Osteoblast (primary cell): ENCODE measurements at regions not wholly inside any gene's neighbourhood (a gene's known extent, or its start where the extent isn't known, plus 50 kb on each side); places are given as distances from the start of the nearest gene placed in this dataset.

Source experiments
- DNase-seq: peaks from one replicate; pipeline ENCODE4 v3.0.0; 2011; ENCODE audit warnings: low spot score, mixed read lengths; ENCODE audit not compliant: insufficient read length; ENCODE audit errors: missing footprints
- H2AFZ ChIP-seq: 2 replicates; pipeline ENCODE4 v1.6.0; 2011; ENCODE audit warnings: mild to moderate bottlenecking, low read length
- H3K27ac ChIP-seq: 2 replicates; pipeline ENCODE4 v1.5.1; 2011; ENCODE audit warnings: mild to moderate bottlenecking, low read depth, low read length, moderate library complexity
- H3K27me3 ChIP-seq: 2 replicates; pipeline ENCODE4 v1.6.0; 2012; ENCODE audit warnings: mild to moderate bottlenecking, control low read depth, inconsistent platforms, low read length, moderate library complexity; ENCODE audit not compliant: insufficient read depth
- H3K36me3 ChIP-seq: 2 replicates; pipeline ENCODE4 v1.5.1; 2011; ENCODE audit warnings: mild to moderate bottlenecking, low read length, control low read depth, moderate library complexity; ENCODE audit not compliant: insufficient read depth
- H3K4me1 ChIP-seq: 2 replicates; pipeline ENCODE4 v1.5.1; 2011; ENCODE audit warnings: mild to moderate bottlenecking, low read length, control low read depth, moderate library complexity; ENCODE audit not compliant: insufficient read depth
- H3K4me2 ChIP-seq: 2 replicates; pipeline ENCODE4 v1.6.0; 2011; ENCODE audit warnings: mild to moderate bottlenecking, low read length; ENCODE audit not compliant: insufficient read depth
- H3K4me3 ChIP-seq: fragments of 200-600 bp; sonication (generic); 3 replicates; pipeline ENCODE4 v1.5.1; 2012; ENCODE audit warnings: mild to moderate bottlenecking, low read length, inconsistent platforms; ENCODE audit not compliant: insufficient read depth
- H3K79me2 ChIP-seq: 2 replicates; pipeline ENCODE4 v1.6.0; 2012; ENCODE audit warnings: mild to moderate bottlenecking, low read length, control low read depth, inconsistent platforms; ENCODE audit not compliant: insufficient read depth
- H3K9me3 ChIP-seq: 2 replicates; pipeline ENCODE4 v1.5.1; 2011; ENCODE audit warnings: low read depth, low read length, control low read depth
- H4K20me1 ChIP-seq: 2 replicates; pipeline ENCODE4 v1.6.0; 2012; ENCODE audit warnings: mild to moderate bottlenecking, low read length, control low read depth; ENCODE audit not compliant: insufficient read depth
- TF ChIP-seq, protein P1 (sequence below): IDR thresholded peaks from 2 replicates; pipeline ENCODE4 v1.5.1; 2011; ENCODE audit warnings: mild to moderate bottlenecking, low read depth, low read length, moderate library complexity; ENCODE audit errors: extremely low read depth

DNA sequence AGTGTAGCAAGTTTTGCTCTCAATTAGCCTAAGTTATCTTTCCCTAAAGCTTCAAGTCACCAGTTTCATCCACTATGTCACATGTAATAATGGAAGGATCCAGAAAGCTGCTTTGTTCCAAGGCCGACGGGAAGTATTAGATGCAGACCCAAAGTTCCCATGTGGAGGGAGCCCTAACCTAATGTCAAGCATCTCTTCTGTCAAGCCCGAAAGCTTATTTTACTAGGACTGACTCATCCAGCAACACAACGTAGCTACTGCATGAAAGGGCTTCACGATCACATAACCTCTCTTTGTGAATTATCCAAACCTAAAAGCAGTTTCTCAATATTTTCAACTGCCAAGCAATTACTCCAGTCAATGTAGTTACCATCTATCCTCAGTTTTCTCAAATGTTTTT lies 133.4 kb downstream of the SLC6A15 start:
- H3K79me2 ChIP-seq, result no peaks in the 10 kb centered on the region
- no peak overlapping the region for H3K27ac ChIP-seq
- no peak overlapping the region for H3K4me2 ChIP-seq
- H2AFZ ChIP-seq, result no peak overlapping the region
- no peaks in the 10 kb centered on the region for H3K27me3 ChIP-seq
- no peak overlapping the region for H3K4me3 ChIP-seq
- no peaks in the 10 kb centered on the region for H3K36me3 ChIP-seq
- TF ChIP-seq, protein P1, sequence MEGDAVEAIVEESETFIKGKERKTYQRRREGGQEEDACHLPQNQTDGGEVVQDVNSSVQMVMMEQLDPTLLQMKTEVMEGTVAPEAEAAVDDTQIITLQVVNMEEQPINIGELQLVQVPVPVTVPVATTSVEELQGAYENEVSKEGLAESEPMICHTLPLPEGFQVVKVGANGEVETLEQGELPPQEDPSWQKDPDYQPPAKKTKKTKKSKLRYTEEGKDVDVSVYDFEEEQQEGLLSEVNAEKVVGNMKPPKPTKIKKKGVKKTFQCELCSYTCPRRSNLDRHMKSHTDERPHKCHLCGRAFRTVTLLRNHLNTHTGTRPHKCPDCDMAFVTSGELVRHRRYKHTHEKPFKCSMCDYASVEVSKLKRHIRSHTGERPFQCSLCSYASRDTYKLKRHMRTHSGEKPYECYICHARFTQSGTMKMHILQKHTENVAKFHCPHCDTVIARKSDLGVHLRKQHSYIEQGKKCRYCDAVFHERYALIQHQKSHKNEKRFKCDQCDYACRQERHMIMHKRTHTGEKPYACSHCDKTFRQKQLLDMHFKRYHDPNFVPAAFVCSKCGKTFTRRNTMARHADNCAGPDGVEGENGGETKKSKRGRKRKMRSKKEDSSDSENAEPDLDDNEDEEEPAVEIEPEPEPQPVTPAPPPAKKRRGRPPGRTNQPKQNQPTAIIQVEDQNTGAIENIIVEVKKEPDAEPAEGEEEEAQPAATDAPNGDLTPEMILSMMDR, result no peak
- DNase-seq, result no peak
- no peaks in the 10 kb centered on the region for H4K20me1 ChIP-seq
- no peaks in the 10 kb centered on the region for H3K9me3 ChIP-seq
- H3K4me1 ChIP-seq, result no peaks in the 10 kb centered on the region

DNA sequence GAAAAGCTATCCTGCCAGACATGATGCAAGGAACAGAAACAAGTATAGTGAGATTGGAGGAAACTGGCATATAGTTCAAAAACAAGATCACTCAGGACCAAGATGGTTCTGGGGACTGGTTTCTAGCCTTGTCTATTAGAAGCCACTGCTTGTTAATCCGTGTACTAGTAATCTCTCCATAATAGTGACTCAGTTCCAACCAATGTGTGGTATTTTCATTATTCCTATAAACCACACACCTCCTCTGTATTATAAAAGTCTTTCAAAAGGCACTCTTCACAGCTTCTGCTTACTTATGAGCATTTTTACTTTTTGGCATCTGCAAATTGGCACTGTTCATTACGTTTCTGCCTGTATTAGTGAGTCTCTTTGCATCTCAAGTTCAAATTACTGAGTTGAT lies 140.3 kb downstream of the SLC6A15 start:
- H4K20me1 ChIP-seq, result no peaks in the 10 kb centered on the region
- H3K4me3 ChIP-seq, result no peak overlapping the region
- no peaks in the 10 kb centered on the region for H3K36me3 ChIP-seq
- no peaks in the 10 kb centered on the region for H3K27me3 ChIP-seq
- DNase-seq, result no peak
- H3K27ac ChIP-seq, result no peak overlapping the region
- no peaks in the 10 kb centered on the region for H3K4me1 ChIP-seq
- TF ChIP-seq, protein P1, result no peak
- H3K9me3 ChIP-seq, result no peaks in the 10 kb centered on the region
- no peaks in the 10 kb centered on the region for H3K79me2 ChIP-seq
- H3K4me2 ChIP-seq, result no peak overlapping the region
- no peak overlapping the region for H2AFZ ChIP-seq

DNA sequence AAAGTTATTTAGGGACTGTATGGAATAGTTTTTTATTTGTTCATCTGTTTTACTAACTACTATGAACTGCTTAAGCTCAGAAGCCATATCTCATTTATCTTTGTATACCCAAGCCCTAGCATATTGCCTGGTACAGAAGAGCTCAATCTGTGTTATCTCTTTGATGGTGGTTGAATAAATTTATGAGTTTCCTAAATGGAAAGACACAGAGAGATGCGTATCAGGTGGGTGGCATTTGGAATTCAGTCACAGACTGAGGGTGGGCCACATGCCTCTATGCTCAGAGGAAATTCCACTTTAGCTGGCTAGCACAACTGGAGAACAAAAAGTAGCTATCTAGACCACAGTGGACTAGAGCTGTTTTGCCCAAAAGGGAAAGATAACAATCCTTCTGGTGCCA lies 145.5 kb downstream of the SLC6A15 start:
- peak; percentile 36 for DNase-seq
- Histone ChIP-seq H3K4me3 (no peak overlapping the region), H3K9me3 (no peaks in the 10 kb centered on the region), H3K27me3 (no peaks in the 10 kb centered on the region), H4K20me1 (no peaks in the 10 kb centered on the region), H3K4me2 (no peak overlapping the region), H3K4me1 (no peaks in the 10 kb centered on the region), H3K36me3 (no peaks in the 10 kb centered on the region), H3K79me2 (no peaks in the 10 kb centered on the region), H3K27ac (no peak overlapping the region), H2AFZ (no peak overlapping the region)
- TF ChIP-seq, protein P1, result no peak

DNA sequence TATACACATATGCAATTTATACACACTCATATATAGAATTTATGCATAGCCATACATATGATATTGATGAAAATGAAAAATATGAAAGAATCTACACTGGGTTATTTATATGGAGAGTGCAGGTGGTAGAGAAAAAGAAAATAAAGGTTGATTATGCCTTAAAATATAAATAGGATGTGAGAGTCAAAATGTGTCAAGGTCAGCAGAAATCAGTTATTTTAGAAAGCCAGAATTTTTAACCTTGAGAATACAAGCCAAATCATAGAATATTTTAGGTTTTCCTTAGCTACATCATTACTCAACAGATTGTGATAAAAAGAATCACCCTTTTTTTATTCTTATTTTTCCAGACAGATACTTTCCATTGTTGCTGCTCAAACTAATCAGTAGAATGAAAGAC lies 146.2 kb downstream of the SLC6A15 start:
- no peaks in the 10 kb centered on the region for H3K4me1 ChIP-seq
- H3K4me3 ChIP-seq, result no peak overlapping the region
- no peak overlapping the region for H2AFZ ChIP-seq
- TF ChIP-seq, protein P1, result no peak
- no peaks in the 10 kb centered on the region for H3K27me3 ChIP-seq
- no peaks in the 10 kb centered on the region for H4K20me1 ChIP-seq
- H3K79me2 ChIP-seq, result no peaks in the 10 kb centered on the region
- no peak for DNase-seq
- H3K27ac ChIP-seq, result no peak overlapping the region
- H3K9me3 ChIP-seq, result no peaks in the 10 kb centered on the region
- no peak overlapping the region for H3K4me2 ChIP-seq
- H3K36me3 ChIP-seq, result no peaks in the 10 kb centered on the region
